ENCODE measurements at regions not wholly inside any gene's neighbourhood (a gene's known extent, or its start where the extent isn't known, plus 50 kb on each side); places are given as distances from the start of the nearest gene placed in this dataset.

GRCh38 chr2:12817870-12818269 lies 101.1 kb downstream of the TRIB2 start:
- no peak overlapping the region for H3K27ac Mint-ChIP-seq
- DNase-seq: no peak
- peaks cover 4% of the 10 kb centered on the region for H3K9me3 Mint-ChIP-seq
- ChIA-PET CTCF (interaction anchor here (1.3 kb wide), 1 partner anchor 11 kb away, joined by 5 read pairs; no protein-coding TSS in a partner anchor), POLR2A (no interaction called here)
- H3K27me3 Mint-ChIP-seq: peaks cover 10% of the 10 kb centered on the region
- no peak overlapping the region for H3K4me3 Mint-ChIP-seq
- peaks cover 17% of the 10 kb centered on the region for H3K4me1 Mint-ChIP-seq
- H3K36me3 Mint-ChIP-seq (ENCODE audit: low read depth): no peaks in the 10 kb centered on the region

GRCh38 chr2:12818416-12819102 lies 101.8 kb downstream of the TRIB2 start:
- Mint-ChIP-seq H3K36me3 (ENCODE audit: low read depth) (no peaks in the 10 kb centered on the region), H3K27me3 (peaks cover 10% of the 10 kb centered on the region), H3K27ac (no peak overlapping the region), H3K4me1 (peaks cover 17% of the 10 kb centered on the region), H3K9me3 (peaks cover 4% of the 10 kb centered on the region), H3K4me3 (no peak overlapping the region)
- ChIA-PET POLR2A (no interaction called here), CTCF (no interaction called here)
- DNase-seq: no peak

- POLR2A ChIA-PET: no interaction called here
- CTCF ChIA-PET: no interaction called here
- Mint-ChIP-seq H3K36me3 (ENCODE audit: low read depth) (no peaks in the 10 kb centered on the region), H3K4me1 (peaks cover 17% of the 10 kb centered on the region), H3K4me3 (no peak overlapping the region), H3K9me3 (peaks cover 4% of the 10 kb centered on the region), H3K27me3 (peaks cover 10% of the 10 kb centered on the region), H3K27ac (no peak overlapping the region)
- DNase-seq: no peak
These were observed 102.4 kb downstream of the TRIB2 start for GRCh38 chr2:12819103-12819475.

GRCh38 chr2:12819721-12820120 lies 103.0 kb downstream of the TRIB2 start:
- Mint-ChIP-seq H3K4me3 (no peak overlapping the region), H3K4me1 (peaks cover 17% of the 10 kb centered on the region), H3K27ac (no peak overlapping the region), H3K36me3 (ENCODE audit: low read depth) (no peaks in the 10 kb centered on the region), H3K9me3 (peaks cover 4% of the 10 kb centered on the region), H3K27me3 (peaks cover 10% of the 10 kb centered on the region)
- POLR2A ChIA-PET: no interaction called here
- CTCF ChIA-PET: no interaction called here
- no peak for DNase-seq

- Mint-ChIP-seq H3K4me3 (no peak overlapping the region), H3K9me3 (peaks cover 4% of the 10 kb centered on the region)
These were observed 104.9 kb downstream of the TRIB2 start for GRCh38 chr2:12821656-12822055.

GRCh38 chr2:12824351-12824777 lies 107.6 kb downstream of the TRIB2 start:
- peaks cover 5% of the 10 kb centered on the region for H3K4me1 Mint-ChIP-seq
- no peaks in the 10 kb centered on the region for H3K36me3 Mint-ChIP-seq (ENCODE audit: low read depth)
- POLR2A ChIA-PET: no interaction called here
- CTCF ChIA-PET: interaction anchor here (1.6 kb wide), 1 partner anchor 10 kb away, joined by 4 read pairs; no protein-coding TSS in a partner anchor
- H3K4me3 Mint-ChIP-seq: no peak overlapping the region
- DNase-seq: no peak
- no peak overlapping the region for H3K27ac Mint-ChIP-seq
- H3K9me3 Mint-ChIP-seq: no peaks in the 10 kb centered on the region
- peaks cover 15% of the 10 kb centered on the region for H3K27me3 Mint-ChIP-seq

More at GRCh38 chr2:12821656-12822055, 104.9 kb downstream of the TRIB2 start:
- Mint-ChIP-seq H3K27me3 (peaks cover 13% of the 10 kb centered on the region), H3K4me1 (peaks cover 12% of the 10 kb centered on the region), H3K27ac (no peak overlapping the region), H3K36me3 (ENCODE audit: low read depth) (no peaks in the 10 kb centered on the region)
- DNase-seq: no peak
- POLR2A ChIA-PET: no interaction called here
- CTCF ChIA-PET: no interaction called here

GRCh38 chr2:12824778-12825379 lies 108.1 kb downstream of the TRIB2 start:
- Mint-ChIP-seq H3K9me3 (no peaks in the 10 kb centered on the region), H3K36me3 (ENCODE audit: low read depth) (no peaks in the 10 kb centered on the region), H3K27ac (no peak overlapping the region), H3K27me3 (peaks cover 15% of the 10 kb centered on the region), H3K4me1 (no peaks in the 10 kb centered on the region), H3K4me3 (no peak overlapping the region)
- ChIA-PET CTCF (no interaction called here), POLR2A (no interaction called here)
- DNase-seq: no peak

GRCh38 chr2:12826781-12827180 lies 110.0 kb downstream of the TRIB2 start:
- Mint-ChIP-seq H3K4me1 (no peaks in the 10 kb centered on the region), H3K27ac (no peak overlapping the region), H3K9me3 (no peaks in the 10 kb centered on the region), H3K27me3 (peaks cover 10% of the 10 kb centered on the region), H3K36me3 (ENCODE audit: low read depth) (no peaks in the 10 kb centered on the region), H3K4me3 (no peak overlapping the region)
- DNase-seq: no peak
- POLR2A ChIA-PET: no interaction called here
- CTCF ChIA-PET: no interaction called here

- no peaks in the 10 kb centered on the region for H3K4me1 Mint-ChIP-seq
- H3K4me3 Mint-ChIP-seq: no peak overlapping the region
- H3K27ac Mint-ChIP-seq: no peak overlapping the region
- peaks cover 15% of the 10 kb centered on the region for H3K27me3 Mint-ChIP-seq
- no peak for DNase-seq
- H3K36me3 Mint-ChIP-seq (ENCODE audit: low read depth): no peaks in the 10 kb centered on the region
- ChIA-PET CTCF (no interaction called here), POLR2A (no interaction called here)
- no peaks in the 10 kb centered on the region for H3K9me3 Mint-ChIP-seq
These were observed 111.0 kb downstream of the TRIB2 start for GRCh38 chr2:12827721-12828120.

- Mint-ChIP-seq H3K4me1 (no peaks in the 10 kb centered on the region), H3K9me3 (no peaks in the 10 kb centered on the region), H3K4me3 (no peak overlapping the region), H3K27ac (no peak overlapping the region), H3K36me3 (ENCODE audit: low read depth) (no peaks in the 10 kb centered on the region), H3K27me3 (peaks cover 18% of the 10 kb centered on the region)
- ChIA-PET POLR2A (no interaction called here), CTCF (no interaction called here)
- no peak for DNase-seq
These were observed 112.2 kb downstream of the TRIB2 start for GRCh38 chr2:12828980-12829379.

GRCh38 chr2:12831016-12831415 lies 114.3 kb downstream of the TRIB2 start:
- H3K27ac Mint-ChIP-seq: no peak overlapping the region
- no peak overlapping the region for H3K4me3 Mint-ChIP-seq
- no peaks in the 10 kb centered on the region for H3K36me3 Mint-ChIP-seq (ENCODE audit: low read depth)
- peaks cover 25% of the 10 kb centered on the region for H3K27me3 Mint-ChIP-seq
- CTCF ChIA-PET: no interaction called here
- no peaks in the 10 kb centered on the region for H3K9me3 Mint-ChIP-seq
- no peaks in the 10 kb centered on the region for H3K4me1 Mint-ChIP-seq
- POLR2A ChIA-PET: no interaction called here
- no peak for DNase-seq

GRCh38 chr2:12834239-12834638 lies 117.5 kb downstream of the TRIB2 start:
- Mint-ChIP-seq H3K9me3 (no peaks in the 10 kb centered on the region), H3K36me3 (ENCODE audit: low read depth) (no peaks in the 10 kb centered on the region), H3K4me3 (no peak overlapping the region), H3K4me1 (no peaks in the 10 kb centered on the region), H3K27ac (no peak overlapping the region), H3K27me3 (peaks cover 25% of the 10 kb centered on the region)
- no peak for DNase-seq
- POLR2A ChIA-PET: no interaction called here
- CTCF ChIA-PET: interaction anchor here (1.8 kb wide), 1 partner anchor 10 kb away, joined by 4 read pairs; no protein-coding TSS in a partner anchor

GRCh38 chr2:12835733-12836132 lies 119.0 kb downstream of the TRIB2 start:
- ChIA-PET POLR2A (no interaction called here), CTCF (no interaction called here)
- Mint-ChIP-seq H3K9me3 (no peaks in the 10 kb centered on the region), H3K4me3 (no peak overlapping the region), H3K4me1 (no peaks in the 10 kb centered on the region), H3K27ac (no peak overlapping the region), H3K27me3 (peaks cover 30% of the 10 kb centered on the region), H3K36me3 (ENCODE audit: low read depth) (no peaks in the 10 kb centered on the region)
- DNase-seq: no peak

- POLR2A ChIA-PET: no interaction called here
- Mint-ChIP-seq H3K4me3 (no peak overlapping the region), H3K4me1 (no peaks in the 10 kb centered on the region), H3K9me3 (no peaks in the 10 kb centered on the region), H3K27me3 (peaks cover 40% of the 10 kb centered on the region), H3K27ac (no peak overlapping the region), H3K36me3 (ENCODE audit: low read depth) (no peaks in the 10 kb centered on the region)
- DNase-seq: no peak
- CTCF ChIA-PET: interaction anchor here (0.7 kb wide), 1 partner anchor 538 kb away, joined by 3 read pairs; no protein-coding TSS in a partner anchor
These were observed 122.6 kb downstream of the TRIB2 start for GRCh38 chr2:12839339-12839738.

Measured in activated CD4-positive, alpha-beta T cell treated with anti-CD3 and anti-CD28 coated beads, Interleukin-2, amount 10 ng/mL, durations not matched to agents 7 days and 5 days (primary cell).